HG03439 (cell line): ENCODE measurements at regions not wholly inside any gene's neighbourhood (a gene's known extent, or its start where the extent isn't known, plus 50 kb on each side); places are given as distances from the start of the nearest gene placed in this dataset.
"Not testable (repeated sequence)": the region's sequence is repeated elsewhere in the genome, so short reads cannot be mapped to it uniquely, and the experiment has no call there.

Source experiments
- ATAC-seq: cut with Tn5 transposase; IDR thresholded peaks from one replicate; pipeline ENCODE4 v1.9.1; 2021; ENCODE audit warnings: mild to moderate bottlenecking, moderate library complexity; ENCODE audit not compliant: unreplicated experiment

GRCh38 chr2:224155896-224156295, 116.8 kb upstream of the SERPINE2 start:
- no peak for ATAC-seq

GRCh38 chr2:224155371-224155770, 116.3 kb upstream of the SERPINE2 start:
- no peak for ATAC-seq

- no peak for ATAC-seq
Measured at GRCh38 chr2:224151680-224152310, 112.7 kb upstream of the SERPINE2 start.

GRCh38 chr2:224151161-224151560, 112.1 kb upstream of the SERPINE2 start:
- no peak for ATAC-seq

- ATAC-seq = not testable (repeated sequence)
Measured at GRCh38 chr2:224148058-224148457, 109.0 kb upstream of the SERPINE2 start.

- ATAC-seq = no peak
Measured at GRCh38 chr2:224147174-224147573, 108.1 kb upstream of the SERPINE2 start.

GRCh38 chr2:224146356-224147160, 107.5 kb upstream of the SERPINE2 start:
- no peak for ATAC-seq

- no peak for ATAC-seq
Measured at GRCh38 chr2:224145751-224146355, 106.8 kb upstream of the SERPINE2 start.

GRCh38 chr2:224143526-224143925, 104.4 kb upstream of the SERPINE2 start:
- ATAC-seq = no peak

GRCh38 chr2:224142397-224143312, 103.6 kb upstream of the SERPINE2 start:
- no peak for ATAC-seq

- no peak for ATAC-seq
Measured at GRCh38 chr2:224141304-224141703, 102.2 kb upstream of the SERPINE2 start.

- no peak for ATAC-seq
Measured at GRCh38 chr2:224137208-224137607, 98.1 kb upstream of the SERPINE2 start.

- no peak for ATAC-seq
Measured at GRCh38 chr2:224136396-224136795, 97.3 kb upstream of the SERPINE2 start.

- no peak for ATAC-seq
Measured at GRCh38 chr2:224135881-224136280, 96.8 kb upstream of the SERPINE2 start.

GRCh38 chr2:224134003-224134734, 95.1 kb upstream of the SERPINE2 start:
- no peak for ATAC-seq

- no peak for ATAC-seq
Measured at GRCh38 chr2:224133387-224133786, 94.3 kb upstream of the SERPINE2 start.

GRCh38 chr2:224127871-224128501, 88.9 kb upstream of the SERPINE2 start:
- ATAC-seq = no peak

- no peak for ATAC-seq
Measured at GRCh38 chr2:224126440-224126839, 87.4 kb upstream of the SERPINE2 start.

GRCh38 chr2:224126003-224126402, 86.9 kb upstream of the SERPINE2 start:
- no peak for ATAC-seq

GRCh38 chr2:224122542-224122941, 83.5 kb upstream of the SERPINE2 start:
- ATAC-seq = no peak
